ENCODE measurements at regions not wholly inside any gene's neighbourhood (a gene's known extent, or its start where the extent isn't known, plus 50 kb on each side); places are given as distances from the start of the nearest gene placed in this dataset.

GRCh38 chr17:63341276-63341675, 104.8 kb downstream of the CYB561 start:
- TF ChIP-seq CTCF (conservative IDR thresholded peaks at IDR 0.05) (no peak), EZH2 (IDR thresholded peaks at IDR 0.05; ENCODE audit: low read depth) (no peak)
